ENCODE measurements at regions not wholly inside any gene's neighbourhood (a gene's known extent, or its start where the extent isn't known, plus 50 kb on each side); places are given as distances from the start of the nearest gene placed in this dataset.

GRCh38 chr13:50438351-50438750, 405.1 kb downstream of the DLEU7 start:
- 100% methylated on average over 1 of the region's 1 CpG for WGBS (ENCODE audit: insufficient coverage, low coverage, low lambda C conversion rate, missing lambda C conversion rate)
- no peak for TF ChIP-seq POLR2A (IDR thresholded peaks at IDR 0.05)
- no peak for TF ChIP-seq CTCF (IDR thresholded peaks at IDR 0.05)
- no peaks in the 10 kb centered on the region for H3K27me3 ChIP-seq
- H3K4me1 ChIP-seq, result no peaks in the 10 kb centered on the region
- H3K27ac ChIP-seq, result no peak overlapping the region
- DNase-seq (no peak), ATAC-seq (no peak)
- H3K9me3 ChIP-seq, result no peaks in the 10 kb centered on the region
- no peak overlapping the region for H3K4me3 ChIP-seq
- intact Hi-C loops (cut with DNase I), result no loop called here
- H3K36me3 ChIP-seq, result no peaks in the 10 kb centered on the region

GRCh38 chr13:50441130-50441529, 402.4 kb downstream of the DLEU7 start:
- DNase-seq (no peak), ATAC-seq (no peak)
- TF ChIP-seq POLR2A (IDR thresholded peaks at IDR 0.05), result no peak
- TF ChIP-seq CTCF (IDR thresholded peaks at IDR 0.05), result no peak
- H3K27me3 ChIP-seq, result no peaks in the 10 kb centered on the region
- no peak overlapping the region for H3K27ac ChIP-seq
- no peak overlapping the region for H3K4me3 ChIP-seq
- 86% methylated on average over 1 of the region's 1 CpG for WGBS (ENCODE audit: insufficient coverage, low coverage, low lambda C conversion rate, missing lambda C conversion rate)
- H3K36me3 ChIP-seq, result no peaks in the 10 kb centered on the region
- intact Hi-C loops (cut with DNase I), result no loop called here
- no peaks in the 10 kb centered on the region for H3K4me1 ChIP-seq
- no peaks in the 10 kb centered on the region for H3K9me3 ChIP-seq

GRCh38 chr13:50444726-50445125, 398.8 kb downstream of the DLEU7 start:
- Histone ChIP-seq H3K9me3 (no peaks in the 10 kb centered on the region), H3K4me1 (no peaks in the 10 kb centered on the region), H3K36me3 (no peaks in the 10 kb centered on the region), H3K4me3 (no peak overlapping the region), H3K27ac (no peak overlapping the region), H3K27me3 (no peaks in the 10 kb centered on the region)
- DNase-seq (no peak), ATAC-seq (no peak)
- WGBS (ENCODE audit: insufficient coverage, low coverage, low lambda C conversion rate, missing lambda C conversion rate), result 83% methylated on average over 5 of the region's 5 CpGs
- TF ChIP-seq CTCF (IDR thresholded peaks at IDR 0.05), result no peak
- TF ChIP-seq POLR2A (IDR thresholded peaks at IDR 0.05), result no peak
- intact Hi-C loops (cut with DNase I), result no loop called here

GRCh38 chr13:50446611-50447010, 396.9 kb downstream of the DLEU7 start:
- Histone ChIP-seq H3K4me1 (no peaks in the 10 kb centered on the region), H3K27me3 (no peaks in the 10 kb centered on the region), H3K4me3 (no peak overlapping the region), H3K9me3 (no peaks in the 10 kb centered on the region), H3K36me3 (no peaks in the 10 kb centered on the region), H3K27ac (no peak overlapping the region)
- no peak for TF ChIP-seq POLR2A (IDR thresholded peaks at IDR 0.05)
- TF ChIP-seq CTCF (IDR thresholded peaks at IDR 0.05), result no peak
- no peak for DNase-seq
- 71% methylated on average over 1 of the region's 1 CpG for WGBS (ENCODE audit: insufficient coverage, low coverage, low lambda C conversion rate, missing lambda C conversion rate)
- intact Hi-C loops (cut with DNase I), result no loop called here
- ATAC-seq, result no peak

- Histone ChIP-seq H3K9me3 (no peaks in the 10 kb centered on the region), H3K27ac (no peak overlapping the region), H3K4me1 (no peaks in the 10 kb centered on the region), H3K27me3 (no peaks in the 10 kb centered on the region), H3K36me3 (no peaks in the 10 kb centered on the region), H3K4me3 (no peak overlapping the region)
- TF ChIP-seq POLR2A (IDR thresholded peaks at IDR 0.05), result no peak
- TF ChIP-seq CTCF (IDR thresholded peaks at IDR 0.05), result no peak
- DNase-seq (no peak), ATAC-seq (no peak)
- 50% methylated on average over 1 of the region's 1 CpG for WGBS (ENCODE audit: insufficient coverage, low coverage, low lambda C conversion rate, missing lambda C conversion rate)
- intact Hi-C loops (cut with DNase I), result no loop called here
Observed at GRCh38 chr13:50448535-50448998, 394.9 kb downstream of the DLEU7 start.
